ENCODE measurements at regions not wholly inside any gene's neighbourhood (a gene's known extent, or its start where the extent isn't known, plus 50 kb on each side); places are given as distances from the start of the nearest gene placed in this dataset.
"Not testable (repeated sequence)": the region's sequence is repeated elsewhere in the genome, so short reads cannot be mapped to it uniquely, and the experiment has no call there.

DNA sequence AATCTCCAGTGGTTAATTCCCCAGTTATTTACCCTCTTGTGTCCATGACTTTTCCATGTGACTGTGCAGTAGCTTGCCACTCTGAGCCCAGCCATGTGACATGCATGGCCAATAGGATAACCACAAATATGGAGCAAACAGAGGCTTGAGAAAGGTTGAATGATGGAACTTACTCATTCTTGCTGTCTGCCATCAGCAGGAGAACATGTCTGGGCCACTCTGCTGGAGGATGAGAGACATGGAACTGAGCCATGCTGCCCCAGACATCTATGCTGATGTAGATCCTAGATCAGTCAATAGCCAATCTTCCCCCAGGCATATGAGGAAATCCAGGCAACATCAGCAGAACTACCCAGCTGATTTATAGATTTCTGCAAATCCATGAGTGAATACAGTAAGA, 992.3 kb upstream of the FANCL start:
- H3K4me3 ChIP-seq (ENCODE audit: low read length) = no peak overlapping the region
- DNase-seq (ENCODE audit: low read depth) = no peak
- TF ChIP-seq, protein P1, sequence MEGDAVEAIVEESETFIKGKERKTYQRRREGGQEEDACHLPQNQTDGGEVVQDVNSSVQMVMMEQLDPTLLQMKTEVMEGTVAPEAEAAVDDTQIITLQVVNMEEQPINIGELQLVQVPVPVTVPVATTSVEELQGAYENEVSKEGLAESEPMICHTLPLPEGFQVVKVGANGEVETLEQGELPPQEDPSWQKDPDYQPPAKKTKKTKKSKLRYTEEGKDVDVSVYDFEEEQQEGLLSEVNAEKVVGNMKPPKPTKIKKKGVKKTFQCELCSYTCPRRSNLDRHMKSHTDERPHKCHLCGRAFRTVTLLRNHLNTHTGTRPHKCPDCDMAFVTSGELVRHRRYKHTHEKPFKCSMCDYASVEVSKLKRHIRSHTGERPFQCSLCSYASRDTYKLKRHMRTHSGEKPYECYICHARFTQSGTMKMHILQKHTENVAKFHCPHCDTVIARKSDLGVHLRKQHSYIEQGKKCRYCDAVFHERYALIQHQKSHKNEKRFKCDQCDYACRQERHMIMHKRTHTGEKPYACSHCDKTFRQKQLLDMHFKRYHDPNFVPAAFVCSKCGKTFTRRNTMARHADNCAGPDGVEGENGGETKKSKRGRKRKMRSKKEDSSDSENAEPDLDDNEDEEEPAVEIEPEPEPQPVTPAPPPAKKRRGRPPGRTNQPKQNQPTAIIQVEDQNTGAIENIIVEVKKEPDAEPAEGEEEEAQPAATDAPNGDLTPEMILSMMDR (conservative IDR thresholded peaks at IDR 0.05; ENCODE audit: low read depth, low read length) = no peak

DNA sequence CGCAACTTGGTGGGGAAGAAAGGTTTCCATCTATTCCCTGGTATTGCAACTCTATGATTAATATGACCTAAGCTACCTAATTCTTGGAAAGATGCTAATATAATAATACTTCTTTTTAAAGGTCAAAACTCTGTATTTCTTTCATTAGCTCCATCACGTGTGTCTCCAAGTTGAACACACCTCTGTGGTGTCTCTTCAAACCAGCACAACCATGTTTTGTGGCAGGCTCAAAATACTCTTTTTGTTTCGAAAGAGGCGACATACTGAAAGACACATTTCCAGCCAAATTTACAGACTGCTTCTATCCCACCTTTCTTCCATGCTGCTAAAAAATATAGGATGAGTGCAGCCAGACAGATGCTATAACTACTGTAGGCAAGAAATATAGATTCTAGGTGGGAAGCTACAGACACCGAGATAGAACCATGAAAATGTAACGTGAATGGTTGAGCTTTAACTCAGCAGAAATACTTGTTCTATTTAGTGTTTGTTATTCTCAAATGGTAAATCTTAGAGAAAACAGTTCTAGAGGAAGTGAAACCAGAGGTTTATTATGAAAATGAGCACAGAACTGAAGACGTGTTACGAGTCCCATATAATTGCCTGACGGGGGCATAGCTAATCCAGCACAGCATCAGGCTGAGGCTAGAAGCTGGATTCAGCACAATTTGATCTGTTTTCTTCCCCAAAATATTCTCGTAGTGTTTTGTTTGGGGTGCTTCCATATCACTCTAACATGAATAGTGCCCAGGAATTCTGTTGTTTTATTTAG, 991.5 kb upstream of the FANCL start:
- H3K4me3 ChIP-seq (ENCODE audit: low read length) = no peak overlapping the region
- TF ChIP-seq, protein P1 (conservative IDR thresholded peaks at IDR 0.05; ENCODE audit: low read depth, low read length) = no peak
- DNase-seq (ENCODE audit: low read depth) = no peak

DNA sequence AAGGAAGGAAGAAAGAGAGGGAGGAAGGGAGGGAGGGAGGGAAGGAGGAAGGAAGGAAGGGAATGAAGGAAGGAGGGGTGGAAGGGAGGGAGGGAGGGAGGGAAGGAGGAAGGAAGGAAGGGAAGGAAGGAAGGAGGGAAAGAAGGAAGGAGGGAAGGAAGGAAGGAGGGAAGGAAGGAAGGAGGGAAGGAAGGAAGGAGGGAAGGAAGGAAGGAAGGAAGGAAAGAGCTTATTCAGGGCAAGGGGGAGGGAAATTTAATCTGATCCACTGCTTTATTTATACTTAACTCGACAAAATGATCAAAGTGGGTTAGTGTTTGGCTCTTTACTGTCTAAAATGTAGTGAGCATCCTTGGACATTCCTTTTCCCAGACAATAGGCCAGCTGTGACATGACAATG, 985.2 kb upstream of the FANCL start:
- DNase-seq (ENCODE audit: low read depth); H3K4me3 ChIP-seq (ENCODE audit: low read length): not testable (repeated sequence)

DNA sequence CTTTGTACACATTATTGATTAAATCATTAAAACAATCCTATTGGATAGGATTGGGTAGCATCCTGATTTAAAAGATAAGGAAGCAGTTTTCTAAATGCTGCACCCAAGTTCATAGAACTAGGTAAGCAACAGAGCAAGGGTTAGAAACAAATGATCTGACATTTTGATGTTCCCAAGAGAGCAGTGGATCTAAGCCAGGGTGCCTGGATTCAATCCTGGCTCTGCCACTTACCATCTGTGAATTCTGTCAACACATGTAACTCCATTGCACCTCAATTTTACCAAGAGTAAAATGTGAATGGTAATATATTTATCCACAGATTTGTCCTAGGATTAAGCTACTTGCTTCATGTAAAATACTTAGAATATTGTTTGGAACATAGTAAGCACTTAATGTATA, 982.6 kb upstream of the FANCL start:
- TF ChIP-seq, protein P1 (conservative IDR thresholded peaks at IDR 0.05; ENCODE audit: low read depth, low read length) = no peak
- no peak for DNase-seq (ENCODE audit: low read depth)
- no peak overlapping the region for H3K4me3 ChIP-seq (ENCODE audit: low read length)

DNA sequence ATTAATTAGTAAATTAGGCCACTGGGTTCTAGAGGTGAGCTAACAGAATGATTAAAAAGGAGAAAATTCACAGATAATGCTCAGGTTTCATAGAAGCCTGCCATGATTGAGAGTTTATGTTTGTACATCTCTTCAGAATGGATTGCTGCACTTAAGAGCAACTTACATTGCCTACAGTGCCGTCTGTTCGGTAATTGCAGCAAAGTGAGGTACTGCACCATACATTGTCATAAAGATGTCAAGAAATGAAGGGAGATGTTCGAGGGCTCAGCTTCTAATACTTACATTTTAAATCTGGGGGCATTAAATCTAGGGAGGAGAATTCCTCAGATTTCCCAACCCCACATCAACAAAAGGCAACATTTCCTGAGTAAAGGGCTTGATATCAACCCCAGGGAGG, 976.2 kb upstream of the FANCL start:
- no peak for DNase-seq (ENCODE audit: low read depth)
- TF ChIP-seq, protein P1 (conservative IDR thresholded peaks at IDR 0.05; ENCODE audit: low read depth, low read length) = no peak
- H3K4me3 ChIP-seq (ENCODE audit: low read length) = no peak overlapping the region

DNA sequence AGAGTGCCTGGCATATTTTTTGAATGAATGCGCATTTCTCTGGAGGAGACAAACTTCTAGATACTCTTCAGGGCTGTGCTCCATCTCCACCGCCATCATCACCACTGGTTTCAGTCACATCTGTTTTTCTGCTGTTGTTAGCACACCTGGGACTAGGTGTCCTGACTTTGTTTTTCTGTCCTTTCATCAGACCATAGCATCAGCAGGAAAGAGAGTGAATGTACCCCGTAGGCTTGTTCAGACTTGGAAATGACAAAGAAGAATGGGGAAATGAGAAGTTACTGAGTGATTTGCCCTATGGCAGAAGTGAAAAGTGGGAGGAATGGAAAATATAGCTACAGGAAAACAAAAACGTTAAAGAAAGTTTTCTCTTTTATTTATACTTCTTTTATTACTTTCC, 965.2 kb upstream of the FANCL start:
- TF ChIP-seq, protein P1 (conservative IDR thresholded peaks at IDR 0.05; ENCODE audit: low read depth, low read length) = no peak
- no peak overlapping the region for H3K4me3 ChIP-seq (ENCODE audit: low read length)
- DNase-seq (ENCODE audit: low read depth) = no peak

DNA sequence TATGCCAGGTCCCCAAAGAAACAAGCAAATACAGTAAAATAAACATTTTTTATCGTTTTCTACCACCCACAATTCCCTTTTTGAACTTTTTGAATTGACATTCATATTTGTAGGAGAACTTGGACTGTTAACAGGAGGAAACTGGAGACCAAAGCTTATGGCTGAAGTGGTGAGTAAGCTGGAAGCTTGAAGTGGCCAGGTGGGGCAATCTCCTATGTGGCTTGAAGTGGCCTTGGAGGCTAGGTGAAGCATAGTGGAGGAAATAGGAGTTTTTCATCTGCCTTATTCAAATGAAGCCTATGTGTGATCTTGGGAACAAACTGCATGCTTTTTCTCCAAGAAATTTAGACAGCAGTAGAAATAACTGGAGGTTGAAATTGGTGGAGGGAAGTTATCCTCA, 962.9 kb upstream of the FANCL start:
- no peak overlapping the region for H3K4me3 ChIP-seq (ENCODE audit: low read length)
- no peak for DNase-seq (ENCODE audit: low read depth)
- TF ChIP-seq, protein P1 (conservative IDR thresholded peaks at IDR 0.05; ENCODE audit: low read depth, low read length) = no peak

Data from retinal pigment epithelial cell (primary cell).